Common myeloid progenitor, CD34-positive (primary cell): ENCODE measurements at regions not wholly inside any gene's neighbourhood (a gene's known extent, or its start where the extent isn't known, plus 50 kb on each side); places are given as distances from the start of the nearest gene placed in this dataset.
"Not testable (repeated sequence)": the region's sequence is repeated elsewhere in the genome, so short reads cannot be mapped to it uniquely, and the experiment has no call there.

ENCODE experiments used
- CTCF ChIA-PET: fragments of 350-600 bp; sonication (Branson Sonifier 250); formaldehyde crosslinking; loops from one replicate; lab custom pipeline; 2021; ENCODE audit warnings: antibody characterized with exemption; lab: Charles Lee
- POLR2A ChIA-PET: fragments of 350-600 bp; sonication (Branson Sonifier 250); formaldehyde crosslinking; loops from one replicate; lab custom pipeline; 2021; ENCODE audit warnings: antibody characterized with exemption; lab: Charles Lee
- DNase-seq, 3 donors: peaks; one replicate each; pipeline versions ENCODE4 v3.0.0 to v3.0.0-alpha.2; 2013
- H3K27ac ChIP-seq, 2 experiments: 1 replicate in 1 of 2; 2 replicates in 1 of 2; pipeline ENCODE4 v1.7.0; 2013; ENCODE audit warnings: inconsistent platforms in 2 of 2, low read length in 2 of 2, mild to moderate bottlenecking in 2 of 2, low read depth in 1 of 2, moderate library complexity in 1 of 2; ENCODE audit not compliant: severe bottlenecking in 2 of 2, insufficient read depth in 1 of 2, poor library complexity in 1 of 2
- H3K27me3 ChIP-seq, 5 experiments: replicated peaks in 2 of 5; 1 replicate in 3 of 5; 2 replicates in 2 of 5; pipeline versions ENCODE4 v1.6.1 to v1.7.0; 2013; ENCODE audit warnings: low read length in 4 of 5, mild to moderate bottlenecking in 2 of 5, moderate library complexity in 2 of 5, inconsistent platforms in 1 of 5; ENCODE audit not compliant: insufficient read depth in 5 of 5, control insufficient read depth in 4 of 5
- H3K36me3 ChIP-seq, 4 experiments: 1 replicate in 2 of 4; 2 replicates in 2 of 4; pipeline versions ENCODE4 v1.6.1 to v1.7.0; 2013; ENCODE audit warnings: low read length in 3 of 4, control low read depth in 1 of 4, mild to moderate bottlenecking in 1 of 4; ENCODE audit not compliant: control insufficient read depth in 4 of 4, insufficient read depth in 4 of 4
- H3K4me1 ChIP-seq, 4 experiments: 1 replicate in 3 of 4; 2 replicates in 1 of 4; pipeline versions ENCODE4 v1.6.1 to v1.7.1; 2013; ENCODE audit warnings: low read length in 3 of 4, mild to moderate bottlenecking in 3 of 4, control low read depth in 1 of 4, inconsistent platforms in 1 of 4, moderate library complexity in 1 of 4; ENCODE audit not compliant: control insufficient read depth in 4 of 4, insufficient read depth in 4 of 4; ENCODE audit errors: control extremely low read depth in 1 of 4
- H3K4me3 ChIP-seq, 7 experiments: 1 replicate in 4 of 7; 2 replicates in 3 of 7; pipeline versions ENCODE4 v1.5.1 to v1.7.0; 2013; ENCODE audit warnings: mild to moderate bottlenecking in 7 of 7, low read length in 6 of 7, moderate library complexity in 6 of 7, inconsistent platforms in 2 of 7, low read depth in 2 of 7, control low read depth in 1 of 7; ENCODE audit not compliant: insufficient read depth in 4 of 7, control insufficient read depth in 1 of 7; ENCODE audit errors: extremely low read depth in 1 of 7
- H3K9me3 ChIP-seq, 5 experiments: 1 replicate in 4 of 5; 2 replicates in 1 of 5; pipeline versions ENCODE4 v1.6.1 to v1.7.1; 2013; ENCODE audit warnings: low read length in 4 of 5, mild to moderate bottlenecking in 2 of 5, inconsistent platforms in 1 of 5, low read depth in 1 of 5, moderate library complexity in 1 of 5; ENCODE audit not compliant: control insufficient read depth in 4 of 5, insufficient read depth in 2 of 5; ENCODE audit errors: control extremely low read depth in 1 of 5
- WGBS: methylation state at CpG from one replicate; pipeline ENCODE4 v1.1.5; 2013; ENCODE audit not compliant: insufficient coverage; 5-methylcytosine and 5-hydroxymethylcytosine counted together

- no peak for DNase-seq
- H3K4me1 ChIP-seq, result no peaks in the 10 kb centered on the region
- H3K27me3 ChIP-seq, result no peaks in the 10 kb centered on the region
- H3K4me3 ChIP-seq, result no peak overlapping the region
- peaks cover 0 to 2% (median 0%) of the 10 kb centered on the region in 5 experiments for H3K9me3 ChIP-seq
- POLR2A ChIA-PET, result no interaction called here
- CTCF ChIA-PET, result no interaction called here
- H3K27ac ChIP-seq, result no peak overlapping the region
- H3K36me3 ChIP-seq, result no peaks in the 10 kb centered on the region
Measured at GRCh38 chr5:96315431-96315830, 117.6 kb downstream of the PCSK1 start.

- H3K9me3 ChIP-seq, result peaks cover 0 to 3% (median 2%) of the 10 kb centered on the region in 5 experiments
- ChIA-PET CTCF (no interaction called here), POLR2A (no interaction called here)
- no peak overlapping the region for H3K27ac ChIP-seq
- DNase-seq, result no peak
- no peak overlapping the region for H3K4me3 ChIP-seq
- H3K36me3 ChIP-seq, result no peaks in the 10 kb centered on the region
- no peaks in the 10 kb centered on the region for H3K4me1 ChIP-seq
- no peaks in the 10 kb centered on the region for H3K27me3 ChIP-seq
Measured at GRCh38 chr5:96312383-96312782, 120.7 kb downstream of the PCSK1 start.

DNA sequence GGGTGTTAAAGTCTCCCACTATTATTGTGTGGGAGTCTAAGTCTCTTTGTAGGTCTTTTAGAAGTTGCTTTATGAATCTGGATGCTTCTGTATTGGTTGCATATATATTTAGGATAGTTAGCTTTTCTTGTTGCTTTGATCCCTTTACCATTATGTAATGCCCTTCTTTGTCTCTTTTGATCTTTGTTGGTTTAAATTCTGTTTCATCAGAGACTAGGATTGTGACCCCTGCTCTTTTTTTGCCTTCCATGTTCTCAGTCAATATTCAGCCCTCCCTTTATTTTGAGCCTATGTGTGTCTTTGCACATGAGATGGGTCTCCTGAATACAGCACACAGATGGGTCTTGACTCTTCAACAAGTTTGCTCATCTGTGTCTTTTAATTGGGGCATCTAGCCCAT is 126.0 kb downstream of the PCSK1 start:
- H3K27me3 ChIP-seq, H3K36me3 ChIP-seq, H3K9me3 ChIP-seq, H3K4me3 ChIP-seq, H3K27ac ChIP-seq, POLR2A ChIA-PET, CTCF ChIA-PET, H3K4me1 ChIP-seq, DNase-seq: not testable (repeated sequence)

DNA sequence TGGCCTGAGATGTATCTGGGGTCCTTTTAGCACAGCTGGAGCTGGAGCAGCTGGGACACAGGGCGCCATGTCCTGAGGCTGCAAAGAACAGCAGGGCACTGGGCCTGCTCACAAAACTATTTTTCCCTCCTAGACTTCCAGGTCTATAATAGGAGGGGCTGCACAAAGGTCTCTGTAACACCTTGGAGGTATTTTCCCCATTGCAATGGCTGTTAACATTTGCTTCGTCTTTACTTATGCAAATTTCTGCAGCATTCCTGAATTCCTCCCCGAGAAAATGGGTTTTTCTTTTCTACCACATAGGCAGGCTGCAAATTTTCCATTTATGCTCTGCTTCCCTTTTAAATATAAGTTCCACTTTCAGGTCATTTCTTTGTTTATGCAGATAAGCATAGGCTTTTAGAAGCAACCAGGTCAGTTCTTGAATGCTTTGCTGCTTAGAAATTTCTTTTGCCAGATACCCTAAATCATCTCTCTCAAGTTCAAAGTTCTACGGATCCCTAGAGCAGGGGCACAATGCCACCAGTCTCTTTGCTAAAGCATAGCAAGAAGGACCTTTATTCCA is 130.8 kb downstream of the PCSK1 start:
- Histone ChIP-seq H3K36me3 (no peaks in the 10 kb centered on the region), H3K9me3 (peaks cover 0 to 11% (median 7%) of the 10 kb centered on the region in 5 experiments), H3K4me3 (no peak overlapping the region), H3K4me1 (no peaks in the 10 kb centered on the region), H3K27me3 (no peaks in the 10 kb centered on the region), H3K27ac (no peak overlapping the region)
- ChIA-PET CTCF (no interaction called here), POLR2A (no interaction called here)
- DNase-seq, result no peak
- 96% methylated on average over 4 of the region's 4 CpGs for WGBS

- Histone ChIP-seq H3K4me1 (no peaks in the 10 kb centered on the region), H3K4me3 (no peak overlapping the region), H3K9me3 (peaks cover 0 to 11% (median 5%) of the 10 kb centered on the region in 5 experiments), H3K27ac (no peak overlapping the region), H3K36me3 (no peaks in the 10 kb centered on the region), H3K27me3 (no peaks in the 10 kb centered on the region)
- no peak for DNase-seq
- ChIA-PET CTCF (no interaction called here), POLR2A (interaction anchor here (0.7 kb wide), 1 partner anchor 39 kb away, joined by 3 read pairs; no protein-coding TSS in a partner anchor)
Measured at GRCh38 chr5:96300976-96301375, 132.1 kb downstream of the PCSK1 start.

GRCh38 chr5:96297867-96298266 is 135.2 kb downstream of the PCSK1 start:
- Histone ChIP-seq H3K4me1 (no peaks in the 10 kb centered on the region), H3K27me3 (no peaks in the 10 kb centered on the region), H3K9me3 (peaks cover 0 to 9% (median 5%) of the 10 kb centered on the region in 5 experiments), H3K4me3 (no peak overlapping the region), H3K27ac (no peak overlapping the region), H3K36me3 (no peaks in the 10 kb centered on the region)
- no peak for DNase-seq
- POLR2A ChIA-PET, result no interaction called here
- CTCF ChIA-PET, result no interaction called here
- WGBS, result 100% methylated on average over 1 of the region's 3 CpGs

DNA sequence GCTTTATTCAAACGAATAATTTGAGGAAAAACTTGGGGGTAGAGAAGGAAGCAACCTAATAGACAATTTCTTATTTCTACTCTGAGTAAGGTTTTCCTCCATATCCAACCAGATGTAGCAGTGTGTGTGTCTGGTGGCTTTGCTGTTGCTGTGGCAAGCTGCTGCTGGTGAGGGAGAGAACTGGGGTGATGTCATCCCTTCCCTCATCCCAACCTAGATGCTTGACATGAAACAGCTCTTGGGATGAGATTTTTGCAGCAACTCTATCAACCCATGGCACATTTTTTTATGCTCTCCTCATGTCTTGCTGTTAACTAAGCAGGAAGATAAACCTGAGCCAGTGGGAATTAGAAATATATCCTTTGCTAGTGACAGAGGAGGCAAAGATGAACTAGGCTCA is 135.8 kb downstream of the PCSK1 start:
- Histone ChIP-seq H3K4me3 (no peak overlapping the region), H3K4me1 (no peaks in the 10 kb centered on the region), H3K9me3 (peaks cover 0 to 7% (median 5%) of the 10 kb centered on the region in 5 experiments), H3K27me3 (no peaks in the 10 kb centered on the region), H3K36me3 (no peaks in the 10 kb centered on the region), H3K27ac (no peak overlapping the region)
- ChIA-PET POLR2A (no interaction called here), CTCF (no interaction called here)
- no peak for DNase-seq
- no CpG with 5 or more reads among the region's 1 CpG for WGBS
